BJ (cell line): ENCODE measurements at regions not wholly inside any gene's neighbourhood (a gene's known extent, or its start where the extent isn't known, plus 50 kb on each side); places are given as distances from the start of the nearest gene placed in this dataset.

Experiments used
- CTCF ChIA-PET: fragments of 350-600 bp; formaldehyde crosslinking; extraction: SDS; loops from one replicate; lab custom pipeline; 2021; ENCODE audit warnings: antibody characterized with exemption, inconsistent platforms; lab: Yijun Ruan, JAX
- POLR2A ChIA-PET: fragments of 300-600 bp; sonication (Branson Sonifier 250); formaldehyde crosslinking; extraction: SDS; loops from one replicate; lab custom pipeline; 2021; ENCODE audit warnings: antibody characterized with exemption; lab: Charles Lee
- DNase-seq: peaks from one replicate; pipeline ENCODE4 v3.0.0-alpha.2; 2011; ENCODE audit warnings: low read depth
- H3K27me3 ChIP-seq: 2 replicates; pipeline ENCODE4 v1.6.0; 2011; ENCODE audit warnings: low read length; ENCODE audit not compliant: control insufficient read depth, insufficient read depth
- H3K36me3 ChIP-seq: 2 replicates; pipeline ENCODE4 v1.5.1; 2011; ENCODE audit warnings: low read length; ENCODE audit not compliant: control insufficient read depth, insufficient read depth
- H3K4me3 ChIP-seq: 2 replicates; pipeline ENCODE4 v1.5.1; 2011; ENCODE audit warnings: low read depth, mild to moderate bottlenecking, control low read depth, low read length
- TF ChIP-seq, protein P1 (sequence below): IDR thresholded peaks from 2 replicates; pipeline ENCODE4 v1.5.1; 2011; ENCODE audit warnings: low read depth, mild to moderate bottlenecking, control low read depth, inconsistent platforms, low read length, moderate library complexity; ENCODE audit not compliant: insufficient read depth

DNA sequence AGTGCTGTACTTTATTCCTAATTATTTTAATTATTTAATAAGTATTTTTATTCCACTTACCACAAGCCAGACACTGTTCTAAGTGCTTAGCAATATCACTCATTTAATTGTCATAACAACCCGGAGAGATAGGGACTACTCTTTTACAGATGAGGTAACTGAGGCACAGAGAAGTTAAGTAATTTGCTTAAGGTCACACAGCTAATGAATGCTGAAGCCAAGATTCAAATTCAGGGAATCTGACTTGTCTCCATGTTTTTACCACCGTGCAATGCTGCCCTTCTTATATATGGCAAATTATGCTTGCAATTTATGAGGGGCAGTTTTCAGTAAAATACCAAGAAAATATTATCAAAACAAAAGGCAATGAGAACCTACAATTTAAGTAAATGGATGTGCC lies 168.4 kb upstream of the KIF2A start:
- no peaks in the 10 kb centered on the region for H3K27me3 ChIP-seq
- H3K36me3 ChIP-seq = no peaks in the 10 kb centered on the region
- CTCF ChIA-PET = no interaction called here
- no peak for DNase-seq
- TF ChIP-seq, protein P1, sequence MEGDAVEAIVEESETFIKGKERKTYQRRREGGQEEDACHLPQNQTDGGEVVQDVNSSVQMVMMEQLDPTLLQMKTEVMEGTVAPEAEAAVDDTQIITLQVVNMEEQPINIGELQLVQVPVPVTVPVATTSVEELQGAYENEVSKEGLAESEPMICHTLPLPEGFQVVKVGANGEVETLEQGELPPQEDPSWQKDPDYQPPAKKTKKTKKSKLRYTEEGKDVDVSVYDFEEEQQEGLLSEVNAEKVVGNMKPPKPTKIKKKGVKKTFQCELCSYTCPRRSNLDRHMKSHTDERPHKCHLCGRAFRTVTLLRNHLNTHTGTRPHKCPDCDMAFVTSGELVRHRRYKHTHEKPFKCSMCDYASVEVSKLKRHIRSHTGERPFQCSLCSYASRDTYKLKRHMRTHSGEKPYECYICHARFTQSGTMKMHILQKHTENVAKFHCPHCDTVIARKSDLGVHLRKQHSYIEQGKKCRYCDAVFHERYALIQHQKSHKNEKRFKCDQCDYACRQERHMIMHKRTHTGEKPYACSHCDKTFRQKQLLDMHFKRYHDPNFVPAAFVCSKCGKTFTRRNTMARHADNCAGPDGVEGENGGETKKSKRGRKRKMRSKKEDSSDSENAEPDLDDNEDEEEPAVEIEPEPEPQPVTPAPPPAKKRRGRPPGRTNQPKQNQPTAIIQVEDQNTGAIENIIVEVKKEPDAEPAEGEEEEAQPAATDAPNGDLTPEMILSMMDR = no peak
- POLR2A ChIA-PET = no interaction called here
- no peak overlapping the region for H3K4me3 ChIP-seq

DNA sequence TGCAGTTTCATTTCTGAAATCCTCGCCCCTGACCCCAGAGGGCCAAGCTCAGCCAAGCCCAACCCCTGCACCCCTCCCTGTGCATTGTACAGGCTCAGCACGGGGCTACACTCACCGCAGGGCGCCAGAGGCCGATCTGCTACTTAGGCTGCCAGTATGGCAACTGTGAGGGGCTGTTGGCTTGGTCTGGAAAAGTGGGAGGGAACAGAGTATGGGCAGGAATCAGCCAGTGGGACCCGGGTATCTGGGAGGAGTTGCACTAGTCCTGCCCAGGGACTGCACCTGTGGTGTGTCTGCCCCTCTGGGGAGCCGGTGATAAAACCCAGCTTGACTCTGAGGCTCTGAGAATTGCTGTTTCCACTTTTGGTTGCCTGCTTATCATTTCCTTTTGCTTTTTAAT lies 167.4 kb upstream of the KIF2A start:
- POLR2A ChIA-PET = no interaction called here
- H3K36me3 ChIP-seq = no peaks in the 10 kb centered on the region
- CTCF ChIA-PET = no interaction called here
- TF ChIP-seq, protein P1 = no peak
- DNase-seq = no peak
- no peaks in the 10 kb centered on the region for H3K27me3 ChIP-seq
- no peak overlapping the region for H3K4me3 ChIP-seq

- Histone ChIP-seq H3K4me3 (no peak overlapping the region), H3K27me3 (0 out of 2 replicates have a peak, but pooled peaks cover 2% of the 10 kb centered on the region), H3K36me3 (no peaks in the 10 kb centered on the region)
- no peak for DNase-seq
- ChIA-PET POLR2A (no interaction called here), CTCF (interaction anchor here (1.1 to 1.4 kb wide), 2 partner anchors 9 to 22 kb away, joined by 3 read pairs; no protein-coding TSS in a partner anchor)
- TF ChIP-seq, protein P1 = no peak
These were observed 166.3 kb upstream of the KIF2A start for GRCh38 chr5:62139741-62140140.

GRCh38 chr5:62142351-62142750 lies 163.7 kb upstream of the KIF2A start:
- no peak overlapping the region for H3K4me3 ChIP-seq
- TF ChIP-seq, protein P1 = no peak
- DNase-seq = no peak
- POLR2A ChIA-PET = no interaction called here
- H3K36me3 ChIP-seq = no peaks in the 10 kb centered on the region
- CTCF ChIA-PET = interaction anchor here (0.9 kb wide), 1 partner anchor 10 kb away, joined by 3 read pairs; no protein-coding TSS in a partner anchor
- peaks cover 2% of the 10 kb centered on the region; the same call in 1 of the 2 replicates for H3K27me3 ChIP-seq

- POLR2A ChIA-PET = interaction anchor here (0.6 kb wide), 1 partner anchor 517 kb away, joined by 3 read pairs; no protein-coding TSS in a partner anchor
- Histone ChIP-seq H3K27me3 (peaks cover 2% of the 10 kb centered on the region; the same call in 1 of the 2 replicates), H3K36me3 (no peaks in the 10 kb centered on the region), H3K4me3 (no peak overlapping the region)
- TF ChIP-seq, protein P1 = peak; percentile 59
- CTCF ChIA-PET = interaction anchor here (0.6 to 2.1 kb wide), 9 partner anchors 9 to 1141 kb away, joined by 3 to 12 read pairs (median 4); no protein-coding TSS in a partner anchor
- DNase-seq = peak; percentile 1
These were observed 162.5 kb upstream of the KIF2A start for GRCh38 chr5:62143268-62144229.
